Loucy (cell line): ENCODE measurements at regions not wholly inside any gene's neighbourhood (a gene's known extent, or its start where the extent isn't known, plus 50 kb on each side); places are given as distances from the start of the nearest gene placed in this dataset.

Experiments used
- H2AFZ ChIP-seq: fragments of 200-600 bp; sonication (generic); 2 replicates; pipeline ENCODE4 v1.6.0; 2016; ENCODE audit warnings: antibody characterized with exemption, mild to moderate bottlenecking, low read length, moderate library complexity
- H3F3A ChIP-seq: fragments of 200-600 bp; 2 replicates; pipeline ENCODE4 v1.6.0; 2016; ENCODE audit warnings: antibody characterized with exemption, low read depth, mild to moderate bottlenecking
- H3K27me3 ChIP-seq: fragments of 200-600 bp; sonication (generic); 2 replicates; pipeline ENCODE4 v1.6.1; 2014; ENCODE audit warnings: low read length, mild to moderate bottlenecking; ENCODE audit not compliant: insufficient read depth, poor library complexity, severe bottlenecking
- H3K36me3 ChIP-seq: fragments of 200-600 bp; sonication (generic); 2 replicates; pipeline ENCODE4 v1.6.1; 2016; ENCODE audit warnings: low read length; ENCODE audit not compliant: insufficient read depth
- H3K4me1 ChIP-seq: fragments of 200-600 bp; sonication (generic); 2 replicates; pipeline ENCODE4 v1.5.1; 2014; ENCODE audit warnings: low read length, mild to moderate bottlenecking; ENCODE audit not compliant: insufficient read depth, poor library complexity, severe bottlenecking
- H3K4me2 ChIP-seq: fragments of 200-600 bp; sonication (generic); 2 replicates; pipeline ENCODE4 v1.6.0; 2014; ENCODE audit warnings: antibody characterized with exemption, low read length, low read depth, mild to moderate bottlenecking; ENCODE audit not compliant: poor library complexity, severe bottlenecking
- H3K4me3 ChIP-seq: fragments of 200-600 bp; sonication (generic); 2 replicates; pipeline ENCODE4 v1.5.1; 2014; ENCODE audit warnings: low read length, mild to moderate bottlenecking, mixed read lengths; ENCODE audit not compliant: poor library complexity, severe bottlenecking
- H3K79me2 ChIP-seq: fragments of 200-600 bp; sonication (generic); 2 replicates; pipeline ENCODE4 v1.6.1; 2014; ENCODE audit warnings: low read length; ENCODE audit not compliant: insufficient read depth
- H3K9ac ChIP-seq: fragments of 200-600 bp; sonication (generic); 2 replicates; pipeline ENCODE4 v1.6.0; 2014; ENCODE audit warnings: mild to moderate bottlenecking, low read depth, low read length, moderate library complexity; ENCODE audit not compliant: poor library complexity, severe bottlenecking
- H3K9me2 ChIP-seq: fragments of 200-600 bp; sonication (generic); replicated peaks from 2 replicates; pipeline ENCODE4 v1.6.1; 2016; ENCODE audit warnings: low read depth, low read length, mixed read lengths
- H3K9me3 ChIP-seq: fragments of 200-600 bp; sonication (generic); 2 replicates; pipeline ENCODE4 v1.6.1; 2014; ENCODE audit warnings: mild to moderate bottlenecking, antibody characterized with exemption, low read length, low read depth; ENCODE audit not compliant: insufficient read depth
- H4K20me1 ChIP-seq: fragments of 200-600 bp; sonication (generic); 2 replicates; pipeline ENCODE4 v1.6.0; 2014; ENCODE audit warnings: antibody characterized with exemption, low read length, mild to moderate bottlenecking; ENCODE audit not compliant: insufficient read depth, poor library complexity, severe bottlenecking
- CTCF ChIP-seq: fragments of 200-600 bp; sonication (generic); conservative IDR thresholded peaks from 2 replicates; pipeline ENCODE4 v1.5.1; 2014; ENCODE audit warnings: mild to moderate bottlenecking, antibody characterized with exemption, low read length
- EZH2phosphoT487 ChIP-seq: fragments of 200-600 bp; IDR thresholded peaks from 2 replicates; pipeline ENCODE4 v1.6.1; 2018; ENCODE audit warnings: antibody characterized with exemption, mild to moderate bottlenecking, moderate library complexity, borderline replicate concordance

GRCh38 chr12:127174881-127175280, 1092.1 kb upstream of the TMEM132C start:
- Histone ChIP-seq H3K4me3 (no peak overlapping the region), H3K79me2 (no peaks in the 10 kb centered on the region), H4K20me1 (no peaks in the 10 kb centered on the region), H2AFZ (no peak overlapping the region), H3K4me1 (no peaks in the 10 kb centered on the region), H3F3A (no peaks in the 10 kb centered on the region), H3K9me3 (peaks cover 6% of the 10 kb centered on the region; the same call in 1 of the 2 replicates), H3K36me3 (no peaks in the 10 kb centered on the region), H3K9ac (no peak overlapping the region), H3K27me3 (no peaks in the 10 kb centered on the region), H3K9me2 (no peaks in the 10 kb centered on the region), H3K4me2 (no peak overlapping the region)
- no peak for TF ChIP-seq EZH2phosphoT487
- TF ChIP-seq CTCF = no peak

GRCh38 chr12:127175361-127175760, 1091.6 kb upstream of the TMEM132C start:
- peaks cover 6% of the 10 kb centered on the region; the same call in 1 of the 2 replicates for H3K9me3 ChIP-seq
- H3F3A ChIP-seq = no peaks in the 10 kb centered on the region
- no peaks in the 10 kb centered on the region for H3K27me3 ChIP-seq
- no peaks in the 10 kb centered on the region for H3K4me1 ChIP-seq
- H3K4me3 ChIP-seq = no peak overlapping the region
- H4K20me1 ChIP-seq = no peaks in the 10 kb centered on the region
- no peak overlapping the region for H2AFZ ChIP-seq
- H3K9ac ChIP-seq = no peak overlapping the region
- no peaks in the 10 kb centered on the region for H3K79me2 ChIP-seq
- H3K4me2 ChIP-seq = no peak overlapping the region
- no peaks in the 10 kb centered on the region for H3K36me3 ChIP-seq
- TF ChIP-seq EZH2phosphoT487 = no peak
- TF ChIP-seq CTCF = no peak
- H3K9me2 ChIP-seq = no peaks in the 10 kb centered on the region

DNA sequence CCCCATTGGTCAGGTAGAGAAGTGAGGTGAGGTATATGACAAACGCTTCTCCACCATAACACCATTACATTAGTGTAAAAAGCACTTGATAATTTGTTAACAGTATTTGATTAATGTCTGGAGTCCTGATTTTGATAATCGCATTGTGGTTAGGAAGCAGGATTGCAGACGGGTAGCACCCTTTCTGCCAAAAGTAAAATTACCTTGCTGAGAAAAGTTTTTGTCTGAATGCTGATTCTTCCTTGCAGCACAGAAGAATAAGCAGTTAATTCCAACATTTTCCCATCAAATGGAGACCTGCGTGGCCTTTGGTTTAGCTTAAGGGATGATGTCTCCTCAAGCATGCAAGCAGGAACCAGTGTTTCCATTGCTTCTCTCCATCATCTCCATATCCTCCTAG, 1090.2 kb upstream of the TMEM132C start:
- no peaks in the 10 kb centered on the region for H3K27me3 ChIP-seq
- no peak overlapping the region for H3K4me3 ChIP-seq
- H3F3A ChIP-seq = no peaks in the 10 kb centered on the region
- no peaks in the 10 kb centered on the region for H3K9me2 ChIP-seq
- no peak overlapping the region for H3K4me2 ChIP-seq
- no peak overlapping the region for H3K9ac ChIP-seq
- no peak overlapping the region for H2AFZ ChIP-seq
- no peaks in the 10 kb centered on the region for H3K36me3 ChIP-seq
- no peaks in the 10 kb centered on the region for H3K4me1 ChIP-seq
- H4K20me1 ChIP-seq = no peaks in the 10 kb centered on the region
- H3K79me2 ChIP-seq = no peaks in the 10 kb centered on the region
- TF ChIP-seq CTCF (no peak), EZH2phosphoT487 (no peak)
- H3K9me3 ChIP-seq = peaks cover 6% of the 10 kb centered on the region; the same call in 1 of the 2 replicates
